GM18526 (cell line): ENCODE measurements at regions not wholly inside any gene's neighbourhood (a gene's known extent, or its start where the extent isn't known, plus 50 kb on each side); places are given as distances from the start of the nearest gene placed in this dataset.

Experiments used
- POLR2A ChIP-seq: IDR thresholded peaks from 3 replicates; pipeline ENCODE4 v1.6.1; 2011; ENCODE audit not compliant: insufficient read length; ENCODE audit errors: extremely low read depth

DNA sequence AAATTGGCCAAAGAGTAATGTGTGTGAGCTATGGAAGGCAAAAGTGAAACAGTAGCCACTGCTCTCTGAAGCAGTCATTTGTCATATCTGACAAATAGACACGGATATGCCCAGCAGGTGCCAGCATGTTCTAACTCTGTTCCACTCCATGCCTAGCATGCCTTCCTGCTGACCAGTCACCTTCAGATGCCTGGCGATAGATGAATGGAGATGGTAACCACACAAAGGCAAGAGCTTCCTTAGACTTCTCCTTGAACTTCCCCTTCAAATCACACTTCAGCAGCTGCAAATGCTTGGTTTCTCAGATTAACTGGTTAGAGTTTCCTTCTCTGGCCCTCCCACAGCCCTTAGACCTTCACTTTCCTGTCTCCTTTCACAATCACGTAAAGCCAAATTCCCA, 429.9 kb downstream of the DAD1 start:
- no peak for TF ChIP-seq POLR2A

DNA sequence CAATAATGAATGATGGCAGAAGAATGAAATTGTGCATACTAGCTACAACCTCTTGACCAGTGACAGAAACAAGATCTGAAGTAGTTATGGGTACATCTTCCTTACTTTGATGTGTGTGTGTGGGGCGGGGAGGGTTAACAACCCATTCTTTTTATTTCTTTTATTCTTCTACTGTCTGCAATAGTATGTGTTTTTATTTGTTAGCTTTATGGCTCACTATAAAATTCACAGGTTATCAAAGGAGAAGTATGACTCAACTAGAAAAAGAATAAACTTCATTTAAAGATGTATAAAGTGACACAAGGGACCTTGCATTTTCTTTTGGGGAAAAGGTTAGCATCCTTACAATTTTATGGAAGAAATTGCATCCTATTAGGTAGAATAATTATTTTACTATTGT, 430.5 kb downstream of the DAD1 start:
- TF ChIP-seq POLR2A, result no peak

DNA sequence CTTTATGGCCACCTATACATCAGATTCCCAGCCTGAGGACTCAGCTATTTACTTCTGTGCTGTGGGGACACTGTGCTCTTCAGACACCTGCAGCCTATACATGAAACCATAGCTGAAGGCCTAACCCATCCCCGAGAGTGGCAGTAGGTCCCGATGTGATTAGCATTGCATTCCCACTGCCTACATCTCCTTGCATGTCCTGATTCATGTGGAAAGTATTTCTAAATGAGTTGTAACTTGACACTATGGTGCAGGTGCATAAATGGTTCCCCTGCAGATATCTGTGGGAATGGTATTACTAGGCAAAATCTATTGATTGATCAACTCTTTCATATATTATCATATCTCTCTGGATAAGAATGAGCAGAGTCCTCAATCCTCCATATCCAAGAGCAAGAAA, 433.5 kb downstream of the DAD1 start:
- no peak for TF ChIP-seq POLR2A

- no peak for TF ChIP-seq POLR2A
Observed at GRCh38 chr14:22152903-22153302, 436.1 kb downstream of the DAD1 start.

DNA sequence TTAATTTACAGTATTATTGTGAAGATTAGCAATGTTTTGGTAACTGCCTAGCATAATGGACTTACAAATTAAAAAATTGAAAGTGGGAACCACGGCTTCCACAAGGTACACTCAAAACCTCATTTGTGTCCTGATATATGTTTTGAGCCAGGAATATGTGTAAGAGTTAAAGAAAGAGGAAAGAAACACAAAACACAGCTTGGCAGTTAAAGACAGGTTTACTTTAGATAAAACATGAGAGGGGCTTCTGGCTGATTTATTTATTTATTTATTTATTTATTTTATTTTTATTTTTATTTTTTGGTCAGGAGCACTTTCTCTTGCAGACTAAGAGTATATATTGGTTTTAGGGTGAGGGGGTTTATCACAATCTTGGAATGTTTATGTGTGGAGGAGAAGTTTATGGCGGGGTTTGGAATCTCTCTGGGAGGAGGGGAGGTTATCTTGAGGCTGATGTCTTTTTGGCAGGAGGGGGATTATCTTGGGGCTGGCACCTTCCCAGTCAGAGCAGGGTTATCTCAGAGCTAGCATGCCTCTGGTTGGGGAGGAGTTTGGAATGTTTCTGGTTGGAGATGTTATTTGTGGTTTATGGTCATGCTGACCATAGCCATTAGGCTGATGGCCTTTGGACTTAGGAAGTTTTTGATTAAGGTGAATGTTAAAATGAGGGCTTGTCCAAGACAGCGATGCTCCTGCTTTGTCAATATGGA, 436.7 kb downstream of the DAD1 start:
- TF ChIP-seq POLR2A, result no peak

DNA sequence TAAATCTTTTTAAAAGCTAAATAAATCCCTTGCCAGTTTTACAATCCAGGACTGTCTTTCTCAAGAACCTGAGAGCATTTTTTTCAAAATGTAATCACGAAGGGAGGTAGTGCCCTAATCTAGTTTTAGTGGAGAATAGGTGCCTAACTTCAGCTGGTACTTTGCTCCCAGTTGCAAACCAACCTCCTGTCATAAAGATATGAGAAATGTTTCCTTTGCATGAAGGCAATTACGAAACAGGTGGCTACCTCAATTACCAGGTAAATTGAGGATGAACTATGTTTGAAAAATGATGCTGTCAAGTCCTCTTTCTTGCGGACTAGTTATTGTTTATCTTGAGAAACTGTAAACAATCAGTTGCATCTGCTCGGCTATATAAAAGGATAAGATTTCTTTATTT, 437.9 kb downstream of the DAD1 start:
- TF ChIP-seq POLR2A, result no peak

- TF ChIP-seq POLR2A, result no peak
Observed at GRCh38 chr14:22149058-22149457, 440.0 kb downstream of the DAD1 start.

- no peak for TF ChIP-seq POLR2A
Observed at GRCh38 chr14:22147716-22148115, 441.3 kb downstream of the DAD1 start.

GRCh38 chr14:22143363-22143762, 445.7 kb downstream of the DAD1 start:
- TF ChIP-seq POLR2A, result no peak

DNA sequence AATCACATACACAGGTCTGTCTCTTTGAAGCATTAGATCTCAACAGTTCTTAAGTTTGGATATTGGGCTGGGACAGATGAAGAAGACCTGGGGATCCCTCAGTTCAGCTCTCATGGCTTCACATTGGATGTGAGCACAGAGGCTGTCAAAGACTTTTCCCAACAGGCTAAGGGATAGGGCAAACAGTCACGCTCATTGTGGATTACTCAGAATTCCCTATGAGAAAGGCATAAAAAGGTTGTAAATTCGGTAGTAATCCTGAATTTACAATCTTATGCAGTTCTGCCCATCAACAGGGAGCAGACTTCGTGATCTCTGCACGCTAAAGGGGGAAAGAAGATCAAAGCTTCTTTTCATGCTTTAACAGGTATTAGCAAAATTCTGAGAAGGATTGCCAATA, 448.4 kb downstream of the DAD1 start:
- no peak for TF ChIP-seq POLR2A

GRCh38 chr14:22131749-22132476, 457.1 kb downstream of the DAD1 start:
- no peak for TF ChIP-seq POLR2A

DNA sequence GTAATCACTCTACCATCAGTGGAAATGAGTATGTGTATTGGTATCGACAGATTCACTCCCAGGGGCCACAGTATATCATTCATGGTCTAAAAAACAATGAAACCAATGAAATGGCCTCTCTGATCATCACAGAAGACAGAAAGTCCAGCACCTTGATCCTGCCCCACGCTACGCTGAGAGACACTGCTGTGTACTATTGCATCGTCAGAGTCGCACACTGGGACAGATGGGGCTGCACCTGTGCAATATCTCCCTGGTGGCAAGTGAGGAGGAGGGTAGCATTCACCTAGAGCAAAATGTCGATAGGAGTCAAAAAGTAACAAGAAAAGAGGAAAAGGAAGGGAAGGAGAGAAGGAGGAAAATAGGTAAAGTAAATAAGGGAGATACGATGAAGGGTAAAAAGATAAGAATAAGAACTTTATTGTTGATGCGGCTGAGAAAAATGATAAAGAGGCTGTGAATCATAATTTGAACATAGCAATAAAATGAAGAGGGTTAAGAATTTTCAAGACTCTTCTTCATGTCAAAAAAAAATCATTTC, 450.5 kb upstream of the OR4E1 start:
- TF ChIP-seq POLR2A, result no peak

DNA sequence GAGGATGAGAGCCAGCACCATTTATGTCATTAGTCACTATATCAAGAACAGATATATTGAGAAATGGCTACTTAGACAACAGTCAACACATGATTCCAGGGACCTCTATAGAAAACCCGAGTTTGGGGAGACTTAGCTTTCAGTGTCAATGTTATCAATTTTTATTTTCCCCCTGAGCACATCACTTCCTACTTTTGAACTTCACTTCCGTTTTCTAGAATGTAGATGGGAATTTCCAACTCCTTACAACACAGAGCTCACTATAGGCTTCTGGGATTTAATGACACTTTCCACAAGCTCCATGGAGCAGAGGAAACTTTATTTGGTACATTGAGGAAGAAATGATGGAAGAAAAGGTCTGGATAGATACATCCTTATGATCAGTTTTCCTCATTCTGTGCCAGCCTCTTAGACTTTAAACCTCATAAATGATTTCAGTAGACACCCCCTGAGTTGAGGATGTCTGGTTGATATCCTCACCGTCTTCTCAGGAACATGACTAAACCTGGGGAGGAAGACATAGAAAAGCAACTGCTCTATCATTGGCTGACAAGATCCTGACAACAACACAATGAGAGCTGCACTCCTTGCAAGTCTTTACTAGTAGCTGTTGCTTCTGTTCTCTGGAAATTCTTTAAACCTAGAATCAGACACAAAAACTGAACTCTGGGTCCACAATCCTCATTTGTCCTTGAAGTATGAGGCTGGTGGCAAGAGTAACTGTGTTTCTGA, 449.4 kb upstream of the OR4E1 start:
- TF ChIP-seq POLR2A, result no peak

GRCh38 chr14:22122227-22122818, 448.7 kb upstream of the OR4E1 start:
- TF ChIP-seq POLR2A, result no peak

DNA sequence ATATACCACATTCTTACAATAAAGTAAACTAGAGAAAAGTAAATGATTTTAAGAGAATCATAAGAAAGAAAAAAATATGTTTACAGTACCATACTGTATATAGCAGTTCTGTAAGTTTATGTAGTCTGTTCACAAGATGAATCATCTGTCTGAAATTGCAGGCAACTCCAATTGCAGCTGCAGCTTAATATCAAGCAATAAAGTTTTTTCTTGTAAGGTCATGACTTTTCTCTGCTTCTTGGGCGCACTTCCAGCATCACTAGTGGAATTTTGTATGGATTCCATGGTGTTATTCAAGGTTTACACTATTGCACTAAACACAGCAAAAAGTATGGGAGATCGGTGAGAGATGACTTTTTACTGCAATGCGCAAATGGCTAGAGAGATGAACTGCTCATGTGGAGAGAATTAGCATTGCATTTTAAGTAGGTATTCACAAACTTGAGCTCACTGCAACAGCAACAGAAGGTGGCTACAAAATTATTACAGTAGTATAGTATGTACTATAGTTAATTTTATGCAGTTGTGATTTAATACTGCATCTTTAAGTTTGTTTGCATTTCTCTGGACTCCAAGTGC, 445.4 kb upstream of the OR4E1 start:
- no peak for TF ChIP-seq POLR2A

GRCh38 chr14:22113401-22113800, 439.8 kb upstream of the OR4E1 start:
- TF ChIP-seq POLR2A, result no peak

- no peak for TF ChIP-seq POLR2A
Observed at GRCh38 chr14:22112004-22112403, 438.4 kb upstream of the OR4E1 start.
